Endodermal cell (in vitro differentiated cells): ENCODE measurements at regions not wholly inside any gene's neighbourhood (a gene's known extent, or its start where the extent isn't known, plus 50 kb on each side); places are given as distances from the start of the nearest gene placed in this dataset.

Source experiments
- DNase-seq: peaks from one replicate; pipeline ENCODE4 v3.0.0-alpha.2; 2017
- H3K27ac ChIP-seq: 2 replicates; pipeline ENCODE4 v1.5.1; 2013; ENCODE audit warnings: mild to moderate bottlenecking, low read depth, low read length, moderate library complexity
- H3K27me3 ChIP-seq: 2 replicates; pipeline ENCODE4 v1.6.1; 2013; ENCODE audit warnings: mild to moderate bottlenecking, low read length, moderate library complexity; ENCODE audit not compliant: insufficient read depth, control insufficient read depth, poor library complexity, severe bottlenecking
- H3K36me3 ChIP-seq: 2 replicates; pipeline ENCODE4 v1.7.0; 2013; ENCODE audit warnings: mild to moderate bottlenecking, low read length, moderate library complexity; ENCODE audit not compliant: control insufficient read depth, insufficient read depth
- H3K4me1 ChIP-seq: one replicate; pipeline ENCODE4 v1.7.0; 2013; ENCODE audit warnings: low read length; ENCODE audit not compliant: control insufficient read depth, insufficient read depth
- H3K4me3 ChIP-seq: 2 replicates; pipeline ENCODE4 v1.5.1; 2013; ENCODE audit warnings: mild to moderate bottlenecking, low read length, moderate library complexity
- H3K9ac ChIP-seq: 2 replicates; pipeline ENCODE4 v1.6.1; 2013; ENCODE audit warnings: mild to moderate bottlenecking, low read length, moderate library complexity; ENCODE audit not compliant: poor library complexity, severe bottlenecking; ENCODE audit errors: extremely low read depth
- H3K9me3 ChIP-seq: 2 replicates; pipeline ENCODE4 v1.6.1; 2013; ENCODE audit warnings: mild to moderate bottlenecking, low read length, moderate library complexity; ENCODE audit not compliant: control insufficient read depth
- H3K27ac Mint-ChIP-seq: 2 replicates; pipeline ENCODE4 v1.8.0; 2020; ENCODE audit warnings: mixed read lengths
- H3K27me3 Mint-ChIP-seq: 2 replicates; pipeline ENCODE4 v1.8.0; 2021; ENCODE audit warnings: mild to moderate bottlenecking, mixed read lengths; ENCODE audit not compliant: insufficient read depth
- H3K36me3 Mint-ChIP-seq: 2 replicates; pipeline ENCODE4 v1.8.0; 2020; ENCODE audit warnings: low read depth, mixed read lengths
- H3K4me1 Mint-ChIP-seq: 2 replicates; pipeline ENCODE4 v1.8.0; 2020; ENCODE audit warnings: mixed read lengths
- H3K4me3 Mint-ChIP-seq: 2 replicates; pipeline ENCODE4 v1.8.0; 2020; ENCODE audit warnings: mild to moderate bottlenecking, moderate library complexity, mixed read lengths
- H3K9me3 Mint-ChIP-seq: 2 replicates; pipeline ENCODE4 v1.8.0; 2020; ENCODE audit warnings: mild to moderate bottlenecking, mixed read lengths
- WGBS, 2 experiments: methylation state at CpG; one replicate each; pipeline versions ENCODE4 v1.1.5 to v1.1.7; 2013; ENCODE audit warnings: missing lambda C conversion rate in 2 of 2, mixed read lengths in 1 of 2; ENCODE audit not compliant: insufficient coverage in 1 of 2, insufficient read length in 1 of 2; 5-methylcytosine and 5-hydroxymethylcytosine counted together
- TF ChIP-seq, protein P1 (sequence below): fragments of 200-600 bp; sonication (generic); conservative IDR thresholded peaks from 2 replicates; pipeline ENCODE4 v1.5.0; 2021; ENCODE audit warnings: antibody characterized with exemption, mild to moderate bottlenecking

DNA sequence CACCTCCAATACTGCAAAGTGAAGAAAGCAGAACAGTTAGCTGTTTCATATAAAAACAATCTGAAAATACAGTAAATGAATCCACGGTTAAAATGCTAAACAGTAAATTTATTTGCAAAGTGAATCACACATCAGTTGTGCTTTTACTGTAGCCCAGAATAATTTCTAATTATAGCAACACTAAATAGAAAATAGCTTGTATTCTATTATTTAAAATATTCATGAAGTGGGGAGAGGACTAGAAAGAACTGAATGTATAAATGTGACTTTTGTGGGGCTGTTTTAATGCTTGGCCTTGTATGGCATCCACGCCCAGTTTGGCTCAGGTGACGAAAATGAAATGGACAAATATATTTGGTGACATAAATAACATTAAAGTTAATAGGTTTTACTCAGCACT lies 148.2 kb downstream of the ATP23 start:
- H3K9ac ChIP-seq = no peak overlapping the region
- peaks cover 9% of the 10 kb centered on the region for H3K9me3 ChIP-seq
- no peaks in the 10 kb centered on the region for H3K36me3 ChIP-seq
- H3K27me3 Mint-ChIP-seq = peaks cover 8% of the 10 kb centered on the region
- H3K27me3 ChIP-seq = no peaks in the 10 kb centered on the region
- TF ChIP-seq, protein P1, sequence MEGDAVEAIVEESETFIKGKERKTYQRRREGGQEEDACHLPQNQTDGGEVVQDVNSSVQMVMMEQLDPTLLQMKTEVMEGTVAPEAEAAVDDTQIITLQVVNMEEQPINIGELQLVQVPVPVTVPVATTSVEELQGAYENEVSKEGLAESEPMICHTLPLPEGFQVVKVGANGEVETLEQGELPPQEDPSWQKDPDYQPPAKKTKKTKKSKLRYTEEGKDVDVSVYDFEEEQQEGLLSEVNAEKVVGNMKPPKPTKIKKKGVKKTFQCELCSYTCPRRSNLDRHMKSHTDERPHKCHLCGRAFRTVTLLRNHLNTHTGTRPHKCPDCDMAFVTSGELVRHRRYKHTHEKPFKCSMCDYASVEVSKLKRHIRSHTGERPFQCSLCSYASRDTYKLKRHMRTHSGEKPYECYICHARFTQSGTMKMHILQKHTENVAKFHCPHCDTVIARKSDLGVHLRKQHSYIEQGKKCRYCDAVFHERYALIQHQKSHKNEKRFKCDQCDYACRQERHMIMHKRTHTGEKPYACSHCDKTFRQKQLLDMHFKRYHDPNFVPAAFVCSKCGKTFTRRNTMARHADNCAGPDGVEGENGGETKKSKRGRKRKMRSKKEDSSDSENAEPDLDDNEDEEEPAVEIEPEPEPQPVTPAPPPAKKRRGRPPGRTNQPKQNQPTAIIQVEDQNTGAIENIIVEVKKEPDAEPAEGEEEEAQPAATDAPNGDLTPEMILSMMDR = no peak
- H3K36me3 Mint-ChIP-seq = no peaks in the 10 kb centered on the region
- no peak for DNase-seq
- H3K4me1 Mint-ChIP-seq = peaks cover 10% of the 10 kb centered on the region
- no peak overlapping the region for H3K27ac ChIP-seq
- H3K4me3 ChIP-seq = no peak overlapping the region
- H3K4me1 ChIP-seq = no peaks in the 10 kb centered on the region
- no peak overlapping the region for H3K27ac Mint-ChIP-seq
- H3K9me3 Mint-ChIP-seq = peaks cover 22% of the 10 kb centered on the region
- no peak overlapping the region for H3K4me3 Mint-ChIP-seq
- WGBS, 2 experiments = 93% methylated on average over 2 of the region's 3 CpGs; no CpG with 5 or more reads in 1 of the 2 experiments

DNA sequence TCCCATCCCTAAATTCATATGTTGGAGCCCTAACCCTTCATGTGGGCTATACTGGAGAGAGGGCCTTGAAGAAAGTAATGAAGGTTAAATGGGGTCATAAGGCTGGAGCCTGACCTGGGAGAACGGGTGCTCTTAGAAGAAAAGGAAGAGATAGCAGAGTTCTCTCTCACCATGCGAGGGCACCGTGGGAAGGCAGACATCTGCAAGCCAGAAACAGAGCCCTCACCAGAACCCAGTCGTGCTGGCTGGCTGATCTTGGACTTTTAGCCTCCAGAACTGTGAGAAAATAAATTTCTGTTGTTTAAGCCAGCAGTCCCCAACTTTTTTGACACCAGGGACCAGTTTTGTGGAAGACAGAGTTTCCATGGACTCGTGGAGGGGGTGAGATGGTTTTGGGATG lies 149.3 kb downstream of the ATP23 start:
- TF ChIP-seq, protein P1 = no peak

DNA sequence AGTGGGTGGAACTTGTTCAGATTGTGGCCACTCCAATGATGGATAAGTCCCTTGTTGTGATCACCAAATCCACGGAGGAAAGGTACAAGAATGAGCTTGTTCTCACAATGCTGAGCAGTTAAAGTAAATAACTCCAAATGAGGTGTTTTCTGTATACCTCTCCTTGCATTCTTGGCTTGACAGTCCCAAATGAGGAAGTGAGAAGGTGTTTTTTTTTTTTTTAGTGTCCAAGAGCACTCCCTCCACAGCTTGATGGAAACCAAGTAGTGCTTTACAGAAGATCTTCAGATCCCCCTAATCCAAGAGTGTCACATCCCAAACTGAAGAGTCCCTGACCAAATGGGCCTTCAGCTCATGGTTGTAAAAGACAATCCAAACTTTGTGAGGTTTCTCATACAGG lies 153.6 kb downstream of the ATP23 start:
- H3K4me1 ChIP-seq = no peaks in the 10 kb centered on the region
- TF ChIP-seq, protein P1 = no peak
- no peak overlapping the region for H3K9ac ChIP-seq
- Mint-ChIP-seq H3K27ac (no peak overlapping the region), H3K27me3 (peaks cover 5% of the 10 kb centered on the region), H3K4me3 (no peak overlapping the region), H3K36me3 (no peaks in the 10 kb centered on the region), H3K9me3 (peaks cover 28% of the 10 kb centered on the region), H3K4me1 (no peaks in the 10 kb centered on the region)
- WGBS, 2 experiments = 88 to 90% methylated on average over 1 of the region's 1 CpG
- peaks cover 8% of the 10 kb centered on the region for H3K9me3 ChIP-seq
- no peak for DNase-seq
- H3K36me3 ChIP-seq = no peaks in the 10 kb centered on the region
- H3K4me3 ChIP-seq = no peak overlapping the region
- H3K27ac ChIP-seq = no peak overlapping the region
- H3K27me3 ChIP-seq = no peaks in the 10 kb centered on the region

More for the DNA sequence above, 149.3 kb downstream of the ATP23 start:
- Histone ChIP-seq H3K36me3 (no peaks in the 10 kb centered on the region), H3K4me1 (no peaks in the 10 kb centered on the region), H3K27me3 (no peaks in the 10 kb centered on the region), H3K9ac (no peak overlapping the region), H3K27ac (no peak overlapping the region), H3K4me3 (no peak overlapping the region), H3K9me3 (peaks cover 9% of the 10 kb centered on the region)
- Mint-ChIP-seq H3K4me1 (peaks cover 10% of the 10 kb centered on the region), H3K4me3 (no peak overlapping the region), H3K9me3 (peaks cover 22% of the 10 kb centered on the region), H3K27me3 (peaks cover 8% of the 10 kb centered on the region), H3K27ac (no peak overlapping the region), H3K36me3 (no peaks in the 10 kb centered on the region)
- WGBS, 2 experiments = 86 to 87% methylated on average over 4 of the region's 5 CpGs
- DNase-seq = no peak
